ENCODE measurements at regions not wholly inside any gene's neighbourhood (a gene's known extent, or its start where the extent isn't known, plus 50 kb on each side); places are given as distances from the start of the nearest gene placed in this dataset.

GRCh38 chr9:20216438-20216837 is 405.9 kb downstream of the MLLT3 start:
- Histone ChIP-seq H3K9ac (no peak overlapping the region), H3K27ac (no peak overlapping the region), H3K4me3 (ENCODE audit: low read depth, low read length) (no peak overlapping the region), H3K4me2 (ENCODE audit: low read length) (no peak overlapping the region), H3K4me1 (no peaks in the 10 kb centered on the region), H3K9me3 (ENCODE audit: control insufficient read depth, low read length) (no peaks in the 10 kb centered on the region), H3K27me3 (ENCODE audit: control insufficient read depth, insufficient read depth, low read length) (no peaks in the 10 kb centered on the region), H3K36me3 (ENCODE audit: control insufficient read depth, insufficient read depth, low read length) (no peaks in the 10 kb centered on the region), H2AFZ (no peak overlapping the region), H3K79me2 (no peaks in the 10 kb centered on the region)
- no peak for TF ChIP-seq CTCF (IDR thresholded peaks at IDR 0.05)

- Histone ChIP-seq H3K9ac (no peak overlapping the region), H3K9me3 (ENCODE audit: control insufficient read depth, low read length) (no peaks in the 10 kb centered on the region), H3K27ac (no peak overlapping the region), H3K4me1 (no peaks in the 10 kb centered on the region), H2AFZ (no peak overlapping the region), H3K4me3 (ENCODE audit: low read depth, low read length) (no peak overlapping the region), H3K79me2 (no peaks in the 10 kb centered on the region), H3K27me3 (ENCODE audit: control insufficient read depth, insufficient read depth, low read length) (no peaks in the 10 kb centered on the region), H3K36me3 (ENCODE audit: control insufficient read depth, insufficient read depth, low read length) (no peaks in the 10 kb centered on the region), H3K4me2 (ENCODE audit: low read length) (no peak overlapping the region)
- TF ChIP-seq CTCF (IDR thresholded peaks at IDR 0.05): no peak
These were observed 406.7 kb downstream of the MLLT3 start for GRCh38 chr9:20215552-20215951.

DNA sequence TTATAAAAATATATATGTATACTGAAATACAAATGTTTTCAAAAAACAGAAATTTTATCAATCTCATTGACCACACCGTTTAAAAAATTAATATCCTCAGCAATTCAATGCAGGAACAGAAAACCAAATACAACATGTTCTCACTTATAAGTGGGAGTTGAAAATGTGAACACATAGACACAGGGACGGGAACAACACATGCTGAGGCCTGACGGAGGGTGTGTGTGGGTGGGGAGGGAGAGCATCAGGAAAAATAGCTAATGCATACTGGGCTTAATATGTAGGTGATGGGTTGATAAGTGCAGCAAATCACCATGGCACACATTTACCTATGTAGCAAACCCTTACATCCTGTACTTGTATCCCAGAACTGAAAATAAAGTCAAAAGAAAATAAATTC is 409.5 kb downstream of the MLLT3 start:
- H3K9ac ChIP-seq: no peak overlapping the region
- no peak overlapping the region for H2AFZ ChIP-seq
- H3K4me3 ChIP-seq (ENCODE audit: low read depth, low read length): no peak overlapping the region
- no peaks in the 10 kb centered on the region for H3K27me3 ChIP-seq (ENCODE audit: control insufficient read depth, insufficient read depth, low read length)
- H3K27ac ChIP-seq: no peak overlapping the region
- no peaks in the 10 kb centered on the region for H3K36me3 ChIP-seq (ENCODE audit: control insufficient read depth, insufficient read depth, low read length)
- no peaks in the 10 kb centered on the region for H3K9me3 ChIP-seq (ENCODE audit: control insufficient read depth, low read length)
- TF ChIP-seq CTCF (IDR thresholded peaks at IDR 0.05): no peak
- H3K4me1 ChIP-seq: no peaks in the 10 kb centered on the region
- H3K4me2 ChIP-seq (ENCODE audit: low read length): no peak overlapping the region
- no peaks in the 10 kb centered on the region for H3K79me2 ChIP-seq

- Histone ChIP-seq H3K36me3 (ENCODE audit: control insufficient read depth, insufficient read depth, low read length) (no peaks in the 10 kb centered on the region), H3K27me3 (ENCODE audit: control insufficient read depth, insufficient read depth, low read length) (no peaks in the 10 kb centered on the region), H3K79me2 (no peaks in the 10 kb centered on the region), H3K4me2 (ENCODE audit: low read length) (no peak overlapping the region), H3K9ac (no peak overlapping the region), H3K27ac (no peak overlapping the region), H3K4me3 (ENCODE audit: low read depth, low read length) (no peak overlapping the region), H3K4me1 (no peaks in the 10 kb centered on the region), H3K9me3 (ENCODE audit: control insufficient read depth, low read length) (no peaks in the 10 kb centered on the region), H2AFZ (no peak overlapping the region)
- TF ChIP-seq CTCF (IDR thresholded peaks at IDR 0.05): no peak
These were observed 412.6 kb downstream of the MLLT3 start for GRCh38 chr9:20209391-20210340.

GRCh38 chr9:20208961-20209371 is 413.3 kb downstream of the MLLT3 start:
- Histone ChIP-seq H3K27ac (no peak overlapping the region), H3K9me3 (ENCODE audit: control insufficient read depth, low read length) (no peaks in the 10 kb centered on the region), H3K4me3 (ENCODE audit: low read depth, low read length) (no peak overlapping the region), H3K79me2 (no peaks in the 10 kb centered on the region), H3K4me1 (no peaks in the 10 kb centered on the region), H2AFZ (no peak overlapping the region), H3K9ac (no peak overlapping the region), H3K4me2 (ENCODE audit: low read length) (no peak overlapping the region), H3K27me3 (ENCODE audit: control insufficient read depth, insufficient read depth, low read length) (no peaks in the 10 kb centered on the region), H3K36me3 (ENCODE audit: control insufficient read depth, insufficient read depth, low read length) (no peaks in the 10 kb centered on the region)
- TF ChIP-seq CTCF (IDR thresholded peaks at IDR 0.05): no peak
